Adrenal gland (tissue), 9 donors: ENCODE measurements at regions not wholly inside any gene's neighbourhood (a gene's known extent, or its start where the extent isn't known, plus 50 kb on each side); places are given as distances from the start of the nearest gene placed in this dataset.

Experiments
- DNase-seq, 7 donors: peaks; one replicate each; pipeline ENCODE4 v3.0.0-alpha.2; 2019 to 2020
- H3K27ac ChIP-seq, 5 donors: fragments of 200-600 bp; sonication (generic) in 4 of 5; 1 replicate in 3 of 5; 2 replicates in 2 of 5; pipeline versions ENCODE4 v1.5.1 to v1.8.0; 2016 to 2020; ENCODE audit warnings: mild to moderate bottlenecking in 1 of 5
- H3K27me3 ChIP-seq: fragments of 200-600 bp; 2 replicates; pipeline ENCODE4 v1.8.0; 2021
- H3K36me3 ChIP-seq, 2 donors: fragments of 200-600 bp; replicated peaks in 1 of 2; 1 replicate in 1 of 2; 2 replicates in 1 of 2; pipeline versions ENCODE4 v1.5.1 to v1.8.0; 2018 to 2022
- H3K4me1 ChIP-seq, 2 donors: fragments of 200-600 bp; replicated peaks in 1 of 2; 1 replicate in 1 of 2; 2 replicates in 1 of 2; pipeline versions ENCODE4 v1.5.1 to v1.8.0; 2018 to 2021
- H3K4me3 ChIP-seq, 4 donors: fragments of 200-600 bp; sonication (generic) in 3 of 4; one replicate each; pipeline ENCODE4 v1.5.1; 2016 to 2018
- H3K9me3 ChIP-seq, 3 donors: fragments of 200-600 bp; sonication (generic) in 1 of 3; replicated peaks in 1 of 3; 1 replicate in 2 of 3; 2 replicates in 1 of 3; pipeline versions ENCODE4 v1.5.1 to v1.8.0; 2016 to 2021
- CTCF ChIP-seq, 6 experiments: fragments of 450-650 bp in 4 of 6; fragments of 200-600 bp in 2 of 6; sonication (generic) in 1 of 6; IDR thresholded peaks; 1 replicate in 5 of 6; 2 replicates in 1 of 6; pipeline versions ENCODE4 v1.5.1 to v1.8.0; 2016 to 2021; ENCODE audit warnings: antibody characterized with exemption in 6 of 6, mild to moderate bottlenecking in 2 of 6, moderate library complexity in 1 of 6
- POLR2A ChIP-seq, 2 donors: fragments of 450-650 bp; IDR thresholded peaks; one replicate each; pipeline ENCODE4 v1.6.1; 2017; ENCODE audit warnings: antibody characterized with exemption in 2 of 2, mild to moderate bottlenecking in 2 of 2, moderate library complexity in 1 of 2
- WGBS, 4 donors: extraction: QIAGEN DNeasy Blood & Tissue Kit in 2 of 4; methylation state at CpG; one replicate each; pipeline versions ENCODE4 v1.1.5 to v1.1.7; 2013 to 2017; 5-methylcytosine and 5-hydroxymethylcytosine counted together
- intact Hi-C, 2 donors: fragments of 100-400 bp; cut with DNase I; formaldehyde crosslinking; loops; one replicate each; pipeline versions ENCODE4 v1.14.1 to v1.15.0; 2022 to 2023
- donor health status: healthy with polysubstance abuse.
- donor health status: Bipolar disorder and iron deficiency.
- donor health status: DM: yes; HTN: yes; CAD: no.
- donor health status: DM: no; HTN: no; CAD: no.
- donor health status: DM: no; HTN: no; CAD: no.

GRCh38 chr5:27477550-27477949, 439.2 kb upstream of the CDH9 start:
- H3K27me3 ChIP-seq = no peaks in the 10 kb centered on the region
- no peaks in the 10 kb centered on the region for H3K36me3 ChIP-seq
- intact Hi-C loops = no loop called here
- H3K4me3 ChIP-seq = no peak overlapping the region
- DNase-seq = no peak
- H3K9me3 ChIP-seq = no peaks in the 10 kb centered on the region
- WGBS, 4 donors = 56 to 73% (median 70%) methylated on average over 4 of the region's 4 CpGs
- no peaks in the 10 kb centered on the region for H3K4me1 ChIP-seq
- H3K27ac ChIP-seq = no peak overlapping the region
- TF ChIP-seq CTCF (IDR thresholded peaks at IDR 0.05) (no peak), POLR2A (IDR thresholded peaks at IDR 0.05) (no peak)

DNA sequence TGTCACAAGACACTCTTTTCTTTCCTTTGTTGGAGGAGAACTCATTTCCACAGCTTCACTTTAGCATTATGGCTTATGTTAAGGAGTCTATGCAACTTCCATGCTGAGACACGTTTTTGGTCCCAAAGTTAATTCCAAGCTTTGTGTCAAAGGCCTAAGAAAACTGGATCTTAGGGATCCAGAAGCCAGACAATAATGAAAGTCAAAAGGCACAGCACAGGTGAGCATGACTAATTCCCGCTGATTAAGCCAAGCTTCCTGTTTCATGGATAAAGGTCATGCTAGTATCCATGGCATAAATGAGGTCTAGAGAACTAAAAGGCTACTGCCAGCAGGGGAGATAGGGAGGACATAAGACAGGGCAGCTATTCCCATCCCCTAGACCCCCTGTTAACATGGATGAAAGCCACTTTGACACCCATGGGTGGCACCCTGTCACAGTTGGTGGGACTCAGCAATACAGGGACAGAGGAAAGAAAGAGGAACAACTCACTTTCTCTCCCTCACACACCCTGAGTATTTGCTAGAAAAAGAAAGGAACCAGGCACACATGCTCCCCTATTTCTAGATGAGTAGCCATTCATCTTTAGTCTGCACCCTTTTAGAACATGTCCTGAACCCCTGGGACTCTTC, 438.1 kb upstream of the CDH9 start:
- no peaks in the 10 kb centered on the region for H3K27me3 ChIP-seq
- no peaks in the 10 kb centered on the region for H3K9me3 ChIP-seq
- no peak overlapping the region for H3K27ac ChIP-seq
- H3K4me3 ChIP-seq = no peak overlapping the region
- WGBS, 4 donors = 71 to 92% (median 82%) methylated on average over 2 of the region's 2 CpGs
- no peaks in the 10 kb centered on the region for H3K4me1 ChIP-seq
- DNase-seq = no peak
- intact Hi-C loops = no loop called here
- TF ChIP-seq POLR2A (IDR thresholded peaks at IDR 0.05) = no peak
- no peak for TF ChIP-seq CTCF (IDR thresholded peaks at IDR 0.05)
- no peaks in the 10 kb centered on the region for H3K36me3 ChIP-seq

DNA sequence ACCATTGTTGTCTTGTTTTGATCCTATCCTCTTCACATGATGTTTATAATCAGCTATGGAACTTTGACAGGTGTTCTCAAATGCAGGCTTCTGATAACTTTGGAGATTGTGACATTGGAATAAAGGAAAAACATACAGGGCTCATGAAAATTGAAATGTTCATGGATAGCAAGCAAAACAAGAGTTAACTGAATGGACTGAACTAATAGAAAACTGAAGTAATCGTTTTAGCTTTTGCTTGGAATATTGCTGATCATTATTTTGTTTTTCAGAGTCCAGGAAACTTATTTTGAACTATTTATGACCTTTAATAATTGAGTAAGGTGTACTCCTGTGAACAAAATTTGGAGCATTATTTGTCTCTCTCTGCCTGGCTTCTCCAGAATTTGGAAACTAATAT, 436.7 kb upstream of the CDH9 start:
- Histone ChIP-seq H3K4me1 (no peaks in the 10 kb centered on the region), H3K27me3 (no peaks in the 10 kb centered on the region), H3K27ac (no peak overlapping the region), H3K9me3 (no peaks in the 10 kb centered on the region), H3K36me3 (no peaks in the 10 kb centered on the region), H3K4me3 (no peak overlapping the region)
- WGBS, 4 donors = 45 to 65% (median 55%) methylated on average over 1 of the region's 1 CpG
- TF ChIP-seq POLR2A (IDR thresholded peaks at IDR 0.05) = no peak
- no peak for TF ChIP-seq CTCF (IDR thresholded peaks at IDR 0.05)
- DNase-seq = no peak
- intact Hi-C loops = no loop called here

DNA sequence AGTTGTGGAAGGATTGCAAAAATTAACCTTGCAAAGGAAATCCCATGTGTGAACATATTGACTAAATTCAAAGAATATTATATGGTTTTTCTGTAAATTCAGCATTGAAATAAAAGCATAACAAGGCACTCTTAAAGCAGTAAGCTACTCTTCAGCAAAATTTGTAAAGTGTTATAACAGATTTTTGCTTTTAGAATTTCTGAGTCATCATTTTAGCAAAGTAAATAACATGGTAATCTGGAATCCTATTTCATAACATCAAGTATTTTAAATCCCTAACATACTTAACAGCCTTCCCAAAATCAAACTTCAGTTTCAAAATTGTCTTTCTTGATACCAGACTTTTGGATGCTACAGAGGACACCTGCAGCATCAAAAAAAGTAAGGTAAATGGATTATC, 436.0 kb upstream of the CDH9 start:
- no peak for DNase-seq
- H3K4me3 ChIP-seq = no peak overlapping the region
- no peaks in the 10 kb centered on the region for H3K9me3 ChIP-seq
- intact Hi-C loops = no loop called here
- no peaks in the 10 kb centered on the region for H3K27me3 ChIP-seq
- no peak overlapping the region for H3K27ac ChIP-seq
- H3K4me1 ChIP-seq = no peaks in the 10 kb centered on the region
- no peaks in the 10 kb centered on the region for H3K36me3 ChIP-seq
- TF ChIP-seq POLR2A (IDR thresholded peaks at IDR 0.05) = no peak
- no peak for TF ChIP-seq CTCF (IDR thresholded peaks at IDR 0.05)
